Ammon's horn (tissue), 1 donor: ENCODE measurements at regions not wholly inside any gene's neighbourhood (a gene's known extent, or its start where the extent isn't known, plus 50 kb on each side); places are given as distances from the start of the nearest gene placed in this dataset.
"Not testable (repeated sequence)": the region's sequence is repeated elsewhere in the genome, so short reads cannot be mapped to it uniquely, and the experiment has no call there.

Source experiments
- DNase-seq: peaks from one replicate; pipeline ENCODE4 v3.0.0-alpha.2; 2016; ENCODE audit warnings: low spot score

DNA sequence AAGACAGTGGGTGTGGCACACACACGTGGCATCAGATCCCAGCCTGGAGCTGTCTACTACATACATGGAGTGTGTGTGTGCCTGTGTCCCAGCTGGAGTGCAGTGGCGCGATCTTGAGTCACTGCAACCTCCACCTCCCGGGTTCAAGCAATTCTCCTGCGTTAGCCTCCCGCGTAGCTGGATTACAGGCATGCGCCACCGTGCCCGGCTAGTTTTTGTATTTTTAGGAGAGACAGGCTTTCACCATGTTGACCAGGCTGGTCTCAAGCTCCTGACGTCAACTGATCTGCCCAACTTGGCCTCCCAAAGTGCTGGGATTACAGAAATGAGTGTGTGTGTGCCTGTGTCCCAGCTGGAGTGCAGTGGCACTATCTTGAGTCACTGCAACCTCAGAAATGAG lies 108.8 kb downstream of the IL12A start:
- DNase-seq: no peak

DNA sequence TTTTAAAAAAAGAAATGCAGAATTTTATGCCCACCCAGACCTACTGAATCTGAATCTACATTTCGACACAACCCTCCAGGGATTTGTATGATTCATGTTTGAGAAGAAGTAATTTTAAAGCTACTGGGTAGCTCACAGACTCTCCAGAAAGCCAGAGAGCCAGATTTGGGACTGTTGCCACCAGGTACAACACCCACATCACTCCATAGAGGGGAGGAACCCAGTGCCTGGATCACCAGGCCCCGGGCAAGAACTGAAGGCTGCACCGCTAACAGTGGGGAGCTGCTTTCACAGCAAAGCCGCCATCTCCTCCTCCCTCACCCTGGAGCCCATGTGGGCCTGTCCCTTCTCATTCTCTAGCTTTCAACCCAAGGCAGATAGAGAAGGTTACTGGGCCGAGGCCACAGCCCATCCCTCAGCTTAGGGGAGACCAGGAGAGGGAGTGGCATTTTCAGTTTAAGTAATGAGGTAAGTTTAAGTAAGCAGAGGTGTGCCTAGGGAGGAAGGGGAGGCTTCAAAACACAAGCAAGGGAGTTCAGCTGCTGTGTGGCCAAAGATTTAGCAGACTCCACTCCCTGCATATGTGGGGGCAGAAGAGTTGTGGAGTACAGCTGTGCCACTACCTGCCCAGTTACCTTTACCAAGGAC lies 109.8 kb downstream of the IL12A start:
- DNase-seq: no peak

DNA sequence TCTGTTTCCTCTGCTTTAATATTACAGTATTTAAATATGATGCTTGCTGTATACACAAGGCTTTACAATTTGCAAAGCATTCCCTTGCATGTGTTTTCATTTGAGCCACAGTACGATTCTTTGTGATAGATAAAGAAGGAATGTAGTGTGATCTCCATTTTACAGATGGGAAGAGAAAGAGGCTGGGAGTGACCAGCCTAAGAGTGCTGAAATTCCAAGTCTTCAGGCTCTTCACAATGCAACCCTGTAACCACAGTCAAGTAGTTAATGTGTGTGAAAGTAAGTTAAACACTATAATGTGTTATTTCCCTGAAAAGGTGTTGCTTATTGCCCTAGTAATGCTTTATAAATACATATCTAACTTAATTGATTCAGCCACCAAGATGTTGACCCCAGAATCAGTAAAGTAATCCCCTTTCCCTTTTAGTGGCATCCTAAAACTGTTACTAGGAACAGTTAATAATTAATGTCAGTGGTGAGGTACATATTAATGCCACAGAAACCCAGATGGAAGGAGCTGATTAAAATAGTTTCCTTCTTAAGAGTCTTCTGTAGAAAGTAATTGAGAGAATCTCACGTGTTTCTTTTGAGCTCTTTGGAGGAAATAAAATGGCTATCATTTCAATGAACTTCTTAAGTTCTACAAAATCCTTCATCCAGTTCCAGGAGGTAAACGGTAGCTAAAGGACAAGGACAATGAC lies 110.4 kb downstream of the IL12A start:
- no peak for DNase-seq

DNA sequence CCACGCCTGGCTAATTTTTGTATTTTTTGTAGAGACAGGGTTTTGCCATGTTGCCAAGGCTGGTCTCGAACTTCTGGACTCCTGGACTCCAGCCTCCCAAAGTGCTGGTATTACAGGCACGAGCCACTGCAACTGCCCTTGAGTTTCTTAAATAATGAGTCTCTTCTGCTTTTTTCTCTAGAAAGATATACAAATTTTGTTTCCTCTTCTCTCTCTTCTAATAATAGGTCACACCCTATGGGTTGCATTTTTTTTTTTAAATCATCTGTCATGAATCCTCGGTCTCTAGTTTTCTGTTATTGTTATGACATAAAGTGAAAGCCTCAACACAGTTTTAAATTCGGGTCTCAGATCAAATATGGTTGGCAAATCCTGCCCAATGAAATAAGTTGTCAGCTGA lies 111.2 kb downstream of the IL12A start:
- DNase-seq: no peak

DNA sequence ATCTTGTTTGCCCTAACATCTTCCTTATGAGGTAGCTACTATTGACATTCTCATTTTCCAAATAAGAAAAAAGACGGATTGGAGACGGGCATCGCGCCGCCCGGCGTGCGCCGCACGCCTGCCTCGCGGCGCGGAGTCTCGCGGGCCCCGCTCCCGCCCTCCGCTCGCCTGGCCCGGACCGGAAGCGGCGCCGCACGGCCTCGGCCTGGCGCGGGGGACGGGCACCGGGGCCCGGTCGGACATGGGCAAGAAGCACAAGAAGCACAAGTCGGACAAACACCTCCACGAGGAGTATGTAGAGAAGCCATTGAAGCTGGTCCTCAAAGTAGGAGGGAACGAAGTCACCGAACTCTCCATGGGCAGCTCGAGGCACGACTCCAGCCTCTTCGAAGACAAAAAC lies 112.0 kb downstream of the IL12A start:
- no peak for DNase-seq

DNA sequence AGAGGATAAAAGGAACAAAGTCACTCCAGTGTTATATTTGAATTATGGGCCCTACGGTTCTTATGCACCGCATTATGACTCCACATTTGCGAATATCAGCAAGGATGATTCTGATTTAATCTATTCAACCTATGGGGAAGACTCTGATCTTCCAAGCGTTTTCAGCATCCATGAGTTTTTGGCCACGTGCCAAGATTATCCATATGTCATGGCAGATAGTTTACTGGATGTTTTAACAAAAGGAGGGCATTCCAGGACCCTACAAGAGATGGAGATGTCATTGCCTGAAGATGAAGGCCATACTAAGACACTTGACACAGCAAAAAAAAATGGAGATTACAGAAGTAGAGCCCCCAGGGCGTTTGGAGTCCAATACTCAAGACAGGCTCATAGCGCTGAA lies 113.4 kb downstream of the IL12A start:
- DNase-seq: not testable (repeated sequence)

DNA sequence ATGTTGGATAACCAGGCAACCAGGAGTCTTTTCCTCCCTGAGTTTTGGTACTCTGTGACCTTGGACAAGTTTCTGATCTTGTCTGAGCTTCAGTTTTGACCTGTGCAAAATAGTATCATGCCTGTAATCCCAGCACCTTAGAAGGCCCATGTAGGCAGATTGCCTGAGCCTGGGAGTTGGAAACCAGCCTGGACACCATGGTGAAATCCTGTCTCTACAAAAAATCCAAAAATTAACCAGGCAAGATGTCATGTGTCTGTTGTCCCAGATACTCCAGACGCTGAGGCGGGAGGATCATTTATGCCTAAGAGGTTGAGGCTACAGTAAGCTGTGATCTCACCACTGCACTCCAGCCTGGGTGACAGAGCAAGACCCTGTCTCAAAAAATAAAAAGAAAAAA lies 114.8 kb downstream of the IL12A start:
- peak; percentile 17 for DNase-seq

DNA sequence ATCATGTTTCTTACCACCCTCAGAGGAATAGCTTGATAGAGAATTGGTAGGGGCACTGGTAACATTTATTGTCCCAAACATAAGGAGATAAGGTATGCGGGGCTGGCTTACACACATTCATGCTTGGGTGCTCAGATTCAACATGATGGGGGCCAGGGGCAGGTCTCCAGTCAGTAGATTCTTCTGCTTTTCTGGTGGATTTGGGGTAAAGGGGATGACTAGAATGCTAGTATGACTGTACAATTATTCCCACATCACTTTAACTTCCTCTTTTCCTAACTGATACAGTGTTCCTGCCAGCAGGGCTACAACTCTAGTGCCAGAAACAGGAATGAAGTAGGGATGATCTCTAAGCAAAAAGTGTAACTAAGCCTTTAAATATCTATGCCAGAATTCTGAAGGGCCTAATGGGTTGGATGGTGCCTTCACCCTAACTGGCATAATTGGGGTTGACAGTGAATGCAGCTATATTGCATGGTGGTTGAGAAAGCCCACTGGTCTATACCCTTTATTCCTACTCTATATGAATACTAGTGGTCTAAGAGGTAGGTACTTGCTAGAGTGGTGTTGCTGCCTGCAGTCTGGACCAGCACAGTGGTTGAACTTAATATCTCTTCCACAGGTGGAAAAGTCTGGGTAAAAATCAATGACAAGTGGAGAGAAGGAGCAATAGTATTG lies 117.4 kb downstream of the IL12A start:
- DNase-seq: no peak

DNA sequence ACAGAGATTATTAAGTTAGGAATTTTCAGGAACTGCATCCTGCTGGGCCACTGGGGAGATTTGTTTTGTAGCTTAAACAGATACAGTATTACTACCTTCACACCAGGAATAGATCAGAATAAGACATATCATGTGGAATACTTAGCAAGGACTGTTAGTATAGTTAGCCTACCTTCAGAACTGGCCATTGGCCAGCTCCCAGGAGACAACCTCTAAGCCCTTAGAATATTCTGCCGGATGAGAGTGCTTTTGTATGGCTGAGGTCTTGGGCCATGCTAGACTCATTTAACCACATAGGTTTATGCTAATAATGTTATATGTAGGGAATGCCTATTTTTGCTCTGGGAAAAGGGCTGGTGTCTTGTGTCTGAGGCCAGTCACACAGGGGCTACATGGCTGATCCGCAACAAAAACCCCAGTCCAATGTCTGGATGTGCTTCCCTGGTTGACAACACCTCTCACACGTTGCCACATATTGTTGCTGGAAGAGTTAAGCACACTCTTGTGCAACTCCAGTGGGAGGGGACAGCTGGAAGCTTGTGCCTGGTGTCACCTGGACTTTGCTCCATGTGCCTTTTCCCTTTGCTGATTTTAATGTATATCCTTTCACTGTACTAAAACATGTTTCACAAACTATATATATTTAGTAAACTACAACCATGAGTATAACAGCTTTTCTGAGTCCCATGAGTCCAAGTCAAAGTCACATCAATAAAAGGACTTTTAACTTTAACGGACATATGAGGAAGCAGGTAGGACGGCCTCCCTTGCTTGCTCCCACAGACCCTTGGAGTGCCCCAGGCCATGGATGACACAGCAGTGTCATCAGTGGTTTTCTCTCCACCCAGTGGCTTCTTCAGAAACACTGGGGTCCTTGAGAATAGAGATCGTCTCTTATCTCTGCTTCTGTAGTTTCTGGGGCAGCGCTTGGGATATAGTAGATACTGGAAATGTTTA lies 118.0 kb upstream of the C3orf80 start:
- no peak for DNase-seq

DNA sequence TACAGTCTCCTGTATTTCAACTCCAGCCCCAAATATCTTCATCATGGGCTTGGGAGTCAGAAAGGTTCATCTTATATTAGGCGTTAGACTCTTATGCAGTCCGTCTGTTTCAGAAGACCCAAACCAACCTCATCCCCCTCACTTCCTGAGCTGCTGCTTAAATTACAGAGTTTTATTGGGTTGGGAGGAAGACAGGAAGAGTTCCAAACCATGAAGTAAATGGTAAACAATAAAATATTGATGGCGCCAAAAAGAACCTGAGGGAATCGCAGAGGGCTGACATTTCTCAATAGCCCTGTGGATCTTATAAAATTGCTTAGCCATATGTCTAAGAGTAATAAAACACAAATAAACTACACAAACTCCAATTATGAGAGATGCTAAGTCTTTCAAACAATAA lies 116.9 kb upstream of the C3orf80 start:
- DNase-seq: no peak

DNA sequence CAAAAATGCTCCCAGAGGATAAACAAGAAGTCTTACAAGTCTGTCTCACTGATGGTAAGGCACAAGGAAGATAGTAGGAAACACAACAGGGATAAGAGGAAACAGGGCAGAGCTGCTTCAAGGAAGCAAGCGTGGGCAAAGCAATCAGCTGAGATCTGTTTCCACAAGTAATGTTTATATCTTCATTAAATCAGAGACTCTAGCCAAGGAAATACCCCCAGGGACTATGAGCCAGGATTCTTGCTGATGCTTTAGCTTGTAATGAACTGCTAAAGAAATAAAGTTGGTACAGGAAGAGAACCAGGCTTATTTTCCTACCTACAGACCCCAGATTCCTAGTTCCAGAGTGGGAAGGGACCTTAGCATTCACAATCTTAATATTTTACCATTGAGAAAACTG lies 112.7 kb upstream of the C3orf80 start:
- DNase-seq: no peak

DNA sequence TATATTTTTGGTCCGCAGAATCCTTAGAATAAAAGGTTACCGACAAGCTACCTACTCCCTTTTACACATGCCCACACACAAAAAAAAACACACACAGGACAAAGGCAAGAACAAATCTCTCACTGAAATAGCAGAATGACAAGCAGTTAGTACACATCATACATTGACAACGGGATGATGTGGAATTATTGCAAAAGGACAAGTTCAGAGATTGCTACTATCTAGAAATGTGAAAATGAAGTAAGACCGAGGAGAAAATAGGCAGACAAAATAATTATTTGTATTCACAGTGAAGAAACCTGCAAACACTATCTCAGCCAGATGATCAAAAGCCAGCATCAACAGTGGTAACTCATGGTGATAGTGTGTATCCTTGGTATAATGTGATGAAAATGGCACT lies 112.2 kb upstream of the C3orf80 start:
- no peak for DNase-seq

DNA sequence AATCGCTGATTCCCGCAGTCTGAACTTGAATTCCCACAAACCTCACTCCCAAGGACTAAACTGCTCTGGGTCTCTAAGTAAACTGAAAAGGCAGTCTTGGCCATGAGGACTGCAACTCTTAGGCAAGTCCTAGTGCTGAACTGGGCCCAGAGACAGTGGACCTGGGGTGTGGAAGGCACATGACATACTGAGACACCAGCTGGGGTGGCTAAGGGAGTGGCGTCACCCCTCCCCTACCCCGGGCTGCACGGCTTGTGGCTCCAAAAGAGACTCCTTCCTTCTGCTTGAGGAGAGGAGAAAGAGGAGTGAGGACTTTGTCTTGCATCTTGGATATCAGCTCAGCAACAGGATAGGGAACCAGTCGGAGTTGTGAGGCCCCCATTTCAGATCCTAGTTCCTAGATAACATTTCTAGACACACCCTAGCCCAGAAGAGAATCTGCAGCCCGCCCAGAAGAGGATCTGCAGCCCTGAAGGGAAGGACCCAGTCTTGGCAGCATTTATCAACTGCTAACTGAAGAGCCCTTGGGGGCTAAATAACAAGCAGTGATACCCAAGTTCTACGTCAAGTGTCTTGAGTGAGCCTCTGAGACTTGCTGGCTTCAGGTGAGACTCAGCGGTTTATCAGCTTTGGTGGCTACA lies 110.7 kb upstream of the C3orf80 start:
- no peak for DNase-seq

DNA sequence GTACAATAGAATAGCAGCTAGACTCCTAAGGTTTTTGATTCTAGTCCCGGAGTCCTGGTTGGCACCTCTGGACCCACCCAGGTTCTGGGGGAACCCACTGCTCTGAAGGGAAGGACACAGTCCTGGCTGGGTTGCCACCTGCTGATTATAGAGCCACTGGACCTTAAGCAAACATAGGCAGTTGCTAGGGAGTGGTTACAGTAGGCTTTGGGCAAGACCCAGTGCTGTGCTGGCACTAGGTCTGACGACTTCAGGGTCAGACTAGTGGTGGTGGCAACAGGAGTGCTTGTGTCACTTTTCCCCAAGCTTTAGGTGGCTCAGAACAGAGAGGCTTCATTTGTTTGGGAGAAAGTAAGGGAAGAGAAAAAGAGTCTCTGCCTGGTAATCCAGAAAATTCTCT lies 109.8 kb upstream of the C3orf80 start:
- DNase-seq: no peak

DNA sequence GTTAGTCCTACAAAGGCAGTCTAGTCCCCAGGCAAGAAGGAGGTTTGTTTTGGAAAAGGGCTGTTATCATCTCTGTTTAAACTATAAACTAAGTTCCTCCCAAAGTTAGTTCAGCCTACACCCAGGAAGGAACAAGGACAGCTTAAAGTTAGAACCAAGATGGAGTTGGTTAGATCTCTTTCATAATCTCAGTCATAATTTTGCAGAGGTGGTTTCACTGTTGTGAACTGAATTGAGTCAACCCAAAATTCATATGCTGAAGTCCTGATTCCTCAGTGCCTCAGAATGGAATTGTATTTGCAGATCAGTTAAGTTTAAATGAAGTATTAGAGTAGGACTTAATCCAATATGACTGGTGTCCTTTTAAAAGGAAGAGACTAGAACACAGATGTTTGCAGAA lies 101.0 kb upstream of the C3orf80 start:
- no peak for DNase-seq

DNA sequence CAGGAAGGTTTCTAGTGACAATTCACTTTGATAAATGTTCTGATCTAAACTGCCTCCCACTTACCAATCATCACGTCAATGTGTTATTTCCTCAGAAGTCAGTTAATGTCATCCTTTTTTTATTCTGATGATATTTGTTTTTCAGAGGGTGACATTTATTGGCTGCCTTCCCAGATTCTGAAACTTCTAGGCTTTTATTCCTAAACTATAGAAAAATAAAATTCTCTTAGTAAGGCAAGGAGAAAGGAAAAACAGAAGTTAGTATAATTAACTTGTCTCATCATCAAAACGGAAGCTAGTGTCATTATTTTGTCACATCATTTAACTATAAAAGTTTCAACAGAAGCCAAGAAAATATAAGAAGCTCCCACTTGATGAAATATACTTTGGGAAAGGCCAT lies 100.0 kb upstream of the C3orf80 start:
- no peak for DNase-seq

DNA sequence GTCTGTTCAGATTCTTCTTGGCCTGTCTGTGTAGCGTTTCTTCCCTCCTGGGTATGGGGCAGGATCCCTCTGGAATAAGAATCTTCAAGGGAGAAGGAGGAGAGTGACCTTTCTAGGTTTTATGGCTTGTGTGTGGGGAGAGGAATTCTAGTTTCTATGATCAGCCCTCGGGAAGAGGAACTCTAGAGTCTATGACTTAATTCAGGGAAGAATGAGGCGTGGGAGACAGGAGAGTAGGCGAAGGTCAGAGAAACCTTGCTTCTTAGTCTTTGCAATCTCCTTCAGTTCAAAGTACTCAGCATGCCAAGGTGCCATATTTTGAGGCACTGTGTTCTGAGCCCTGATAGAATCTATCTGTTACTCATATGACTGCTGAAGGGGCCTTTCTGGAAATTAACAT lies 99.2 kb upstream of the C3orf80 start:
- DNase-seq: no peak

DNA sequence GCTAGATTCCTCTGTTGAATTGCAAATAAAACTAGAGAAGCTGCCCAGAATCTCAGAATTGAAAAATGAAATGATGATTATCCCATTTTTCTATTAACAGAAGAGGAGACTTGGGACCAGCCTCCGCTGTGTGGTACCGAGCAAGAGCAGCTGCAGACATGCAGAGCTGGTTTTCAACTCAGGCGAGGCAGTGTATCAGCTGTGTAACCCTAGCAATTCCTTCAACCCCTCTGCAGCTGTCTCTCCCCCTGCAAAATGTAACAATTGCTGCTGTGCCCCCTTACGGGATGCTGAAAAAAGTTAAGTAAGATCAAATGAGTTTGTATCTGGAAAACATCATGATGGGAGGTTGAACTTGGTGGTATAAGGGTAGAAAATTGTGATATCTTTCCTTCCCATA lies 98.5 kb upstream of the C3orf80 start:
- no peak for DNase-seq

DNA sequence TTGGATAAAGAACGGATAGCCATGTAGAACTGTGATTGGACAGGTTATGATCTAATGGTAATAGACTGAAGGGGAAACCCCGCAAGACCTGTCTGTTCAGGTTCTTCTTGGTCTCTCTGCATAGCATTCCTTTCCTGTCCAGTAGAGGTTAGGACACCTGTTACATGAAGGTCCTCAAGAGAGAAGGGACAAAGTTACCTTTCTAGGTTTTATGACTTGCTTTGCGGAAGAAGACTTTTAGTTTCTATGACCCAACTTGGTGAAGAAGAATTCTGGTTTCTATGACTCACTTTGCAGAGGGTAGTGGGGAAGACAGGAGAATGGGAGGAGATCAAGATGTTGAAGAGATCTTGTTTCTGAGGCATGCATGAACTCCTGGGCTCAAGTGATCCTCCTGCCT lies 97.9 kb upstream of the C3orf80 start:
- no peak for DNase-seq

DNA sequence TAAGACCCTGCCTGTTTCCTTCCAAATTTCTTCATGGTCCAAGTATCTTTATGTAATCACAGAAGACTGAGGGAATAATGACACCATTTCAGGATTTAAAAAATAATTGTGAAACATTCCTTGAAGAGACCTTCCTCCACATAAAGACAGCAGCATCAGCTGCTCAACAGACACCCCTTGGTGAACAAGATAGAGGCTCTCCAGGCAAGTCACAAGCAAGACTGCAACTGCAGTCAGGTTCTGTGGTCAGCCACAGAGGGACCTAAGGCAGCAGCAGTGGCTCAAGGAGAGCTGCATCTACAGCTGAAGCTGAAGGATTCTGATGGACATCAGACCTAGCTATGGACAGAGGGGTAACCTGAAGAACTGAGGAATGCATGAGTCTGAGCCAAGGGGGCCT lies 97.2 kb upstream of the C3orf80 start:
- no peak for DNase-seq

DNA sequence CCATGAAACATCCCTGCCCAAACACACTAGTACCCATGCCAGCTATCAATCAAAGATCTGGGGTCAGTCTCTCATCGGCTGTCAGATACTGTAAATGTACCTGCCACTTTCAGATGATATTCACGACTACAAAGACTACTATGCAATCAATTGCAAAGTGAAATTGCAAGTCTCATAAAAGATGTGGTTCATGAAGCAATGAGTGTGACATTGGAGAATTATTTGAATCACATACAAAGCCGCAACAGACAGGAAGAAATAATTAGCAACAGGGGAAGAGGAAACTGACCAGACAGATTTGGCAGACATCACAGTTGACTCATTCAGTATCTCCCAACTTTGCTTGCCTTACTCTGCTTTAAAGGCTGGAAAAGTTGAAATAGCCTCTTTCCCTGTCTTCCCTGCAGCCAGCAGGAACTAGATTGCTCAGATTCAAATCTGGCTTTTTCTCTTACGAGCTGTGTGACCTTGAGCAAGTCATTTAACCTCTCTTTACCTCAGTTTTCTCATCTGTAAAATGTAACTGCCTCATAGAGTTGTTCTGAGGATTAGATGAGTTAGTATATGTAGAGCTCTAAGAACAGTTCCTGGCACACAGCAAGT lies 95.7 kb upstream of the C3orf80 start:
- DNase-seq: no peak

DNA sequence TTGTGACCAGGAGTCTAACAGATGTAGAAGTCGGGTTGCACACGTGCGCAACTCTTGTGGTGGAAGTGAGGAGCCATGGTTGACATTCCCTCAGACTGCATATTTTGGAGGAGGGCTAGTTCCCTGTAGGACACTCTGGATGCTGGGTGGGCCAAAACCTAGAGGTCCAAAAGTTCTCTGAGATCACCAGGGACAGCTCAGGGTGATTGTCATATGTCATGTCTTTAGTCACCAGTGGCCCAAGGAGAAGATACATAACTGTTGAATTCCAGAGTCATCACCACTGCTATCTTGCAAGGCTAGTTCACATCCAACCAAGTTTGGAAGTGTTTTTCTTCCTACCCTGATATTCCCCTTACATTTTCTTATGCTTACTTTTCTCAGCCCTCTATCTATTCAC lies 95.2 kb upstream of the C3orf80 start:
- DNase-seq: no peak
